ENCODE measurements at regions not wholly inside any gene's neighbourhood (a gene's known extent, or its start where the extent isn't known, plus 50 kb on each side); places are given as distances from the start of the nearest gene placed in this dataset.
"Not testable (repeated sequence)": the region's sequence is repeated elsewhere in the genome, so short reads cannot be mapped to it uniquely, and the experiment has no call there.

DNA sequence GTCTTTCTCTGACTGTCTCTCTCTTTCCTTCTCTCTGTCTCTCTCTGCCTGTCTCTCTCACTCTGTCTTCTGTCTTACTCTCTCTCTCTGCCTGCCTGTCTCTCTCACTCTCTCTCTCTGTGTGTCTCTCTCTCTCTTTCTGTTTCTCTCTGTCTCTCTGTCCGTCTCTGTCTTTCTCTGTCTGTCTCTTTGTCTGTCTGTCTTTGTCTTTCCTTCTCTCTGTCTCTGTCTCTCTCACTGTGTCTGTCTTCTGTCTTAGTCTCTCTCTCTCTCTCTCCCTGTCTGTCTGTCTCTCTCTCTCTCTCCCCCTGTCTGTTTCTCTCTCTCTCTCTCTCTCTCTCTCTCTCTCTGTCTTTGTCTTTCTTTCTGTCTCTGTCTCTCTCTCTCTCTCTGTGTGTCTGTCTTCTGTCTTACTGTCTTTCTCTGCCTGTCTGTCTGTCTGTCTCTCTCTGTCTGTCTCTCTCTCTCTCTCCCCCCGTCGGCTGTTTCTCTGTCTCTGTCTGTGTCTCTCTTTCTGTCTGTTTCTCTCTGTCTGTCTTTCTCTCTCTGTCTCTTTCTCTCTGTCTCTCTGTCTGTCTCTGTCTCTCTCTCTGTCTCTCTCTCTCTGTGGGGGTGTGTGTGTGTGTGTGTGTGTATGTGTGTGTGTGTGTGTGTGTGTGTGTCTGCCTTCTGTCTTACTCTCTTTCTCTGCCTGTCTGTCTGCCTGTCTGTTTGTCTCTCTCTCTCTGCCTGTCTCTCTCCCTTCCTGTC lies 2056.8 kb upstream of the TPTE start:
- not testable (repeated sequence) for DNase-seq

GRCh38 chr21:8466642-8467041 lies 2054.7 kb upstream of the TPTE start:
- DNase-seq: not testable (repeated sequence)
